Left kidney (tissue), 1 donor: ENCODE measurements at regions not wholly inside any gene's neighbourhood (a gene's known extent, or its start where the extent isn't known, plus 50 kb on each side); places are given as distances from the start of the nearest gene placed in this dataset.

Experiments
- DNase-seq: peaks from one replicate; pipeline ENCODE4 v3.0.0-alpha.2; 2013

DNA sequence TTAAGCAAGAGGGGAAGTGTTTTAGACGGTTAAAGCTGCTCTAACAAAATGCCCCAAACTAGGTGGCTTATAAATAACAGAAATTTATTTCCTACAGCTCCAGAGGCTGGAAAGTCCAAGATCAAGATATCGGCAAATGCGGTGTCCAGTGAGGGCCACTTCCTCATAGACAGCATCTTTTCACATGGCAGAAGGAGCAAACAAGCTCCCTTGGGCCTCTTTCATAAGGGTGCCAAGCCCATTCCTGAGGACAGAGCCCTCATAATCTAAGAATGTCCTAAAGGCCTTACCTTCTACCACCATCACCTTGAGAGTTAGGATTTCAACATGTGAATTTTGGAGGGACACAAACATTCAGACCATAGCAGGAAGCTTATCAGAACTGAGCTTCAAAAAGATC lies 57.3 kb upstream of the PPP1CB start:
- DNase-seq = no peak

DNA sequence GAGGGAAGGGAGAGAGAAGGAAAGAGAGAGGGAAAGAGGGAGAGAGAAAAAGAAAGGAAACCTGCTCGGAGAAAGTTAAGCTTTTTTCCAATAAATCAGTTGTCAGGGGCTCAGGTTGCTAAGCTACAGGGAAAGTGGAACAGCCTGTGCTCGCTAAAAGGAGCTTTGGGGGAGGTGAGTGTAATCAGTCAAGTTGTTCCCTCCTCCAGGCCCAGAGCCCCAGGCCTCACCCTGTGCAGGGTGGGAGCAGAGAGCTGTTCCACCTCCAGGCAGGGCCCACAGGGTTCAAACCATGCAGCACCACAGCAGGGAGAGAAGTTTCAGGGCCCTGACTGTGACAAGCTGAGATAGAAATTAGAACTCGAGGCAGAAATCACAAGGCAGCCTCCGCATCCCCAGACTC lies 56.4 kb upstream of the PPP1CB start:
- DNase-seq = peak; percentile 82

DNA sequence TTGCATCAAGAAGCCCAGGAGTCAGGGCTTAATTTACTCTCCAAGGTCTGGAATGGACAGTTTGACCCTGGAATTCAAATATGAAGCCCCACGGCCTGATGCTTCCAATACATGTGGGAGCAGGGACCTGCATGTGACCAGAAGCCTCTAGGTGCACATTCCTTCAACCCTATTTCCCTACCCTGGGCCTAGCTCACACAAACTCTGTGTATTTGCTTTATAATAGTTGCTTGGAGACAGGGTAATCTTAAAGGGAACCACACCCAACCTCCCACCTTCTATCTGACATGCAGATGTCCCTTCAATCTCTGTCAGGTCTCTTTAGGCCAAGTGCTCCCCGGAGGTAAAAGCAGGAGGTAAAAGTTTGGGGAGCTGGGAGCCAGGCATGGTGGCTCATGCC lies 55.4 kb upstream of the PPP1CB start:
- DNase-seq = no peak

DNA sequence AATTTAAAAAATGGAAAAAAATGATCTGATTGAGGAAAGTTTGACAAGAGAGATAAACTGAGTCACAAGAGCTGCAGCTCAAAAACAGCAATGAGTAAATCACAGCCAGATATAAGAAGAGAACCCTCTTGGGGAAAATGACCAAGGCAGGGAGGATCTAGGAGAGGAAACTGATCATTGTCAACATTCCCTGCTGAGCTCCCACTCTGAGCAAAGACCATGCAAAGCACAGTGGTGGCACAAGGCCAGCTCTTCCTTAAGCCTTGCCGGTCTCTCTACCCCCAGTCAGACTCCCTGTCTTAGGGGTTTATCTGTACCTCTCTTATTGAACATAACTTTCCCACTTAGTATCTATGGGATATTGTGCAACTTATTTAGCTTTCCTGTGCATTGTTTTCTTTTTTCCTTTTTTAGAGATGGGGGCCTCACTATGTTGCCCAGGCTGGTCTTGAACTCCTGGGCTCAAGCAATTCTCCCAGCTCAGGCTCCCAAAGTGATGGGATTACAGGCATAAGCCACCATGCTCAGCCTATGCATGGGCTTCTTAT lies 54.0 kb upstream of the PPP1CB start:
- no peak for DNase-seq

DNA sequence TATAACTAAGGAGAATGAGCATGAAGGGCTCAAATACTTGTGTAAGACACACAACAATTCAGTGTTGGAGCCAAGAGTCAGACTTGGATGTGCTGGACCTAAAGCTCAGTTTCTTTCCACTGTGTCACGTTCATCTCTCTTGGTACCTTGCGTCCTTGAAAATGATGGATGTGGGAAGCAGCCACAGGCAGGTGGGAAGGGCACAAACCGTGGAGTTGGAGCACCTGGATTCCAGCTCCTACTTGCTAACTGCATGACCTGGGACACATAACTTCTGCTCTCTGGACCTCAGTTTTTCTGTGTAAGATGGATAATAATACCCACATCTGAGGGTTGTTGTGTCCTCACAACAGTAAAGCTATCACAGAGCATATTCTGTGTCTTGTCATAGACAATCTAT lies 53.1 kb upstream of the PPP1CB start:
- no peak for DNase-seq
